NB4 (cell line): ENCODE measurements at regions not wholly inside any gene's neighbourhood (a gene's known extent, or its start where the extent isn't known, plus 50 kb on each side); places are given as distances from the start of the nearest gene placed in this dataset.

Experiments
- DNase-seq: peaks from one replicate; pipeline ENCODE4 v3.0.0; 2010; ENCODE audit warnings: low read depth
- H3K4me3 ChIP-seq: one replicate; pipeline ENCODE4 v1.5.1; 2011; ENCODE audit warnings: mild to moderate bottlenecking, low read depth, low read length, moderate library complexity
- MYC ChIP-seq: IDR thresholded peaks from 2 replicates; pipeline ENCODE4 v1.6.1; 2011; ENCODE audit warnings: low read depth, low read length
- POLR2A ChIP-seq: IDR thresholded peaks from 2 replicates; pipeline ENCODE4 v1.6.1; 2011; ENCODE audit warnings: mild to moderate bottlenecking; ENCODE audit not compliant: insufficient read length; ENCODE audit errors: extremely low read depth
- TF ChIP-seq, protein P1 (sequence below): IDR thresholded peaks from one replicate; pipeline ENCODE4 v1.5.1; 2012; ENCODE audit warnings: low read depth, low read length
- TF ChIP-seq, protein P2 (sequence below): IDR thresholded peaks from 2 replicates; pipeline ENCODE4 v1.6.1; 2011; ENCODE audit warnings: low read depth, low read length

DNA sequence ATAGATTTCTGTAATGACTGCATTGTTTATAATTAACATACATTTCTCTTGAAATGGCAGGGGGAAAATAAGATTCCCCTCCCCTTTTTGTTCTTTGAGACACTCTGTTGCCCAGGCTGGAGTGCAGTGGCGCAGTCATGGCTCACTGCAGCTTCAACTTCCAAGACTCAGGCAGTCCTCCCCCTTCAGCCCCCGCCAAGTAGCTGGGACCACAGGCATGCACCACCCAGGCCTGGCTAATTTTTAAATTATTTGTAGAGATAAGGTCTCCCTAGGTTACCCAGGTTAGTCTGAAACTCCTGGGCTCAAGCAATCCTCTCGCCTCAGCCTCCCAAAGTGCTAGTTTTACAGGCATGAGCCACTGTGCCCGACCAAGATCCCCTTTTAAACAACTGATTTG is 67.7 kb downstream of the KATNIP start:
- H3K4me3 ChIP-seq, result no peak overlapping the region
- no peak for DNase-seq
- TF ChIP-seq POLR2A, result no peak
- TF ChIP-seq MYC, result no peak
- TF ChIP-seq, protein P1, sequence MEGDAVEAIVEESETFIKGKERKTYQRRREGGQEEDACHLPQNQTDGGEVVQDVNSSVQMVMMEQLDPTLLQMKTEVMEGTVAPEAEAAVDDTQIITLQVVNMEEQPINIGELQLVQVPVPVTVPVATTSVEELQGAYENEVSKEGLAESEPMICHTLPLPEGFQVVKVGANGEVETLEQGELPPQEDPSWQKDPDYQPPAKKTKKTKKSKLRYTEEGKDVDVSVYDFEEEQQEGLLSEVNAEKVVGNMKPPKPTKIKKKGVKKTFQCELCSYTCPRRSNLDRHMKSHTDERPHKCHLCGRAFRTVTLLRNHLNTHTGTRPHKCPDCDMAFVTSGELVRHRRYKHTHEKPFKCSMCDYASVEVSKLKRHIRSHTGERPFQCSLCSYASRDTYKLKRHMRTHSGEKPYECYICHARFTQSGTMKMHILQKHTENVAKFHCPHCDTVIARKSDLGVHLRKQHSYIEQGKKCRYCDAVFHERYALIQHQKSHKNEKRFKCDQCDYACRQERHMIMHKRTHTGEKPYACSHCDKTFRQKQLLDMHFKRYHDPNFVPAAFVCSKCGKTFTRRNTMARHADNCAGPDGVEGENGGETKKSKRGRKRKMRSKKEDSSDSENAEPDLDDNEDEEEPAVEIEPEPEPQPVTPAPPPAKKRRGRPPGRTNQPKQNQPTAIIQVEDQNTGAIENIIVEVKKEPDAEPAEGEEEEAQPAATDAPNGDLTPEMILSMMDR, result no peak
- TF ChIP-seq, protein P2, sequence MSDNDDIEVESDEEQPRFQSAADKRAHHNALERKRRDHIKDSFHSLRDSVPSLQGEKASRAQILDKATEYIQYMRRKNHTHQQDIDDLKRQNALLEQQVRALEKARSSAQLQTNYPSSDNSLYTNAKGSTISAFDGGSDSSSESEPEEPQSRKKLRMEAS, result no peak

DNA sequence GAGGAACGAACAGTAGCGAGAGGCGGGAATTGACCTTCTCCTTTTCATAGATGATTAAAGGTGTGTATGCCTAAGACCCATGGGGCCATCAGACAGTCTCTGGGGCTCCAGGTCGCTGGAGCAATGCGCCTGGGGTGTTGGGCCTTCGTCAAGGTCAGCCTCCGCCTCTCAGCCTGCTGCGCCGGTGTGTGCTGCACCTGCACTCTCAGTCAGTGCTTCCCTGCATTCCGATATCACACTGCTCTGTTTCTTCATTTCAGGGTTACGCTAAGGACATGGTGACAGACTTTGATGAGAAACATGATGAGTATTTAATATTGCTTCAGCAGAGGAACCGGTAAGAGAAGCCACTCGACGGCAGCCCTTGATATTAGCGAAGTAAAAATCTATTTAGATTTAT is 68.2 kb downstream of the KATNIP start:
- DNase-seq, result no peak
- H3K4me3 ChIP-seq, result no peak overlapping the region
- TF ChIP-seq POLR2A (no peak), MYC (no peak)
- TF ChIP-seq, protein P1, result no peak
- TF ChIP-seq, protein P2, result no peak

DNA sequence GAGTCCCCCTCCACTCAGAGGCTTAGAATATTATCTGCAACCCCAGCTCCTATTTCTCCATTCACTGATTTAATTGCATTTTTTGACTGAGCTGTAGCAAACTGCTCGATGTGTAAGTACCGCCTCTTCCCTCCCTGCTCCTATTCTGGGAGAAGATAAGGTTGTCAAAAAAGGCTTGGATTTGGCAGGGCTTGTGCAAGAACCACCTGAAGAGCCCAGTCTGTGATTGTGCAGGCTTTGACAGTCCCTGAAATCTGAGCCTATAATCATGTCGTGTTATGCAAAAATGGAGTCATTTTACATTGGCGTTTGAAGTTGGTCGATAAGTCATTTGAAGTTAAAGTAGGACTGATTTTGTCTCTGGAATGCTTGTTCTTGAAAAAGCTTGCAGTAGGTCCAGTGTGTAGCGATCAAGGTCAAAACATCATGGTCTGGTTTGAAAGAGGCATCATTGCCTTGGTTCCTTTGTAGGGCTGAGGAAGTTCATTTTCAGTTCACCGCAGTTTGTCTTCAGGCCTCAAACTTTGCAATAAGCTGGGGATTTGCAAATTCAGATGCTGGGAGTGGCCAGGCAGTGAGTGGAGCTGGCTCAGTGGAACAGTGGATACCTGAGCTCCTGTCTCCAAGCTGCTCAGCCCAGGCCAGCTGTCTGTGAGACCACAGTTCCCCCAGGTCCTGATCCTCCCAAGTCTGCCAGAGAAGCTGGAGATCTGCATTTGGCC is 68.8 kb downstream of the KATNIP start:
- TF ChIP-seq, protein P2, result no peak
- TF ChIP-seq MYC (no peak), POLR2A (no peak)
- TF ChIP-seq, protein P1, result no peak

DNA sequence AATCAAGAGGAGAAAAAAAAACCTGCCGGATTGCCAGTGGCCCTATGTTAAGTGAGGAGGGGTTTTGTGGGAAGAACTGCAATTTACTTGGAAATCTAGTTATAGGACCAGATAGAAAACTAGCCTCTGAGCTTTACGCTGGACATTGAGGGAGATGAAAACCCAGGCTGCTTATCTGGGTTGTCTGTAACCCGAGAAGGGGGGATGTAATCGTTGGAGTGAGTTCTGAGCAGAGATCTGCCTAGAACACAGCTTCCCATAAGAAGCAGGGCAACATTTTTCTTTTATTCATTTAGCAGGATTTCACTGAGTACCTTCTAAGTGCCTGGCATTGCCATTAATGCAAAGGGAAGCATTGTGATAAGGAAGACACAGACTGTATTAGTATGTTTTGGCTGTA is 70.6 kb downstream of the KATNIP start:
- DNase-seq, result no peak
- TF ChIP-seq POLR2A, result no peak
- TF ChIP-seq, protein P2, result no peak
- TF ChIP-seq, protein P1, result no peak
- H3K4me3 ChIP-seq, result no peak overlapping the region

More for the DNA sequence above, 68.8 kb downstream of the KATNIP start:
- DNase-seq, result no peak
- no peak overlapping the region for H3K4me3 ChIP-seq

DNA sequence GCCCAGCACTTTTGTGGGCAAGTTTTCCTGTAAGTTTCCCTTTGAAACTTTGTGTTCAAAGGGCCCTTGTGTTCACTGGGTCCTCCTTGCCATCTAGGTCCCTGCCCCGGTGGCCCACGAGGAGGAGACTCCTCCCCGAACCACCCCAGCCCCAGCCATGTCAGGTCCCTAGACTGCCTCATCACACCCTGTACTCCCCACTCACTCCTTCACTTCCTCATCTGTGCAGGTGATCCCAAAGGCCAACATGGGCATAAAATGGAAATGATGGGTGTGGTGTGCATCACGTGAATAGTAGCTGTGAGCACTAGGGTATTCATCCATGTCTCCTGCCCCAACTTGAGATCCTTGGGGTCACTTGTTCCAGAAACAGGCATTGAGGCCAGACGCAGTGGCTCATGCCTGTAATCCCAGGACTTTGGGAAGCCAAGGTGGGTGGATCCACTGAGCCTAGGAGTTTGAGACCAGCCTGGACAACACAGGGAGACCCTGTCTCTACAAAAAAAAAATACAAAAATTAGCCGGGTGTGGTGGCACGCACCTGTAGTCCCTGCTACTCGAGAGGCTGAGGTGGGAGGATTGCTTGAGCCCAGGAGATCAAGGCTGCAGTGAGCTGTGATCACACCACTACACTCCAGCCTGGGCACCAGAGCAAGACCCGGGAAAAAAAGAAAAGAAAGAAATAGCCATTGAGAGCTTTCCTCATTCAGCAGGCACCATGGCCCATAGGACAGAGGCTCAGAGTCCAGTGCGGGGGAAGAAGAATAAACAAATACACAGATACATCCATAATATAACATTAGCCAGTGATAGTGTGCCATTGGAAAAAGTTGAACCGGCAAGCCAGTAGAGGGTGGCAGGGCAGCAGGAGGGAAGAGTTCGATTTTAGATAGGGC is 74.5 kb downstream of the KATNIP start:
- no peak overlapping the region for H3K4me3 ChIP-seq
- TF ChIP-seq POLR2A (no peak), MYC (no peak)
- TF ChIP-seq, protein P1, result no peak
- TF ChIP-seq, protein P2, result no peak
- DNase-seq, result no peak
